ENCODE measurements at regions not wholly inside any gene's neighbourhood (a gene's known extent, or its start where the extent isn't known, plus 50 kb on each side); places are given as distances from the start of the nearest gene placed in this dataset.

DNA sequence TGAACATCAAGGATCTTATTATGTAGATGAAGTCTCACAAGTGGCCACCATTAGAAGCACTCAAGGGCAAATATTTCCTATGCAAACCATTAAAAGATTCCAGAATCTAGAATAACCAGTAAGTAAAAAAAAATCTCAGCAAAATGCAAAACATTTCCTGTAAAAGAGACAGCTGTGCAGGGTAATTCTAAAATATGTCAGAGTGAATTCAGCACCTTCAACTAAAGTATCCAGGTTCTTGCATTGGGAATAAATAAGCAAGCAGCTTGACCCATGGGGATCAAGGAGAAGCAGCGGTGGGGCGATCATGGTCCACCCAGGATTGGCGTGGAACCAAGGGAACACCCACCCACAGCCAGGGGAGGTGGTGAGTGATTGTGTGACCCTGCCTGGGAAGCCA is 2188.9 kb downstream of the PCDH7 start:
- no peaks in the 10 kb centered on the region for H3K9me3 ChIP-seq (ENCODE audit: control insufficient read depth, insufficient read depth, low read depth, low read length)
- no TSS peak for BruUV-seq (replicated peaks)
- POLR2A ChIA-PET, result no interaction called here
- no peaks in the 10 kb centered on the region for H3K27me3 ChIP-seq (ENCODE audit: control insufficient read depth, insufficient read depth, low read length)
- no peak for TF ChIP-seq TCF7L2 (IDR thresholded peaks at IDR 0.05; ENCODE audit: low read depth, low read length)
- TF ChIP-seq, protein P1, sequence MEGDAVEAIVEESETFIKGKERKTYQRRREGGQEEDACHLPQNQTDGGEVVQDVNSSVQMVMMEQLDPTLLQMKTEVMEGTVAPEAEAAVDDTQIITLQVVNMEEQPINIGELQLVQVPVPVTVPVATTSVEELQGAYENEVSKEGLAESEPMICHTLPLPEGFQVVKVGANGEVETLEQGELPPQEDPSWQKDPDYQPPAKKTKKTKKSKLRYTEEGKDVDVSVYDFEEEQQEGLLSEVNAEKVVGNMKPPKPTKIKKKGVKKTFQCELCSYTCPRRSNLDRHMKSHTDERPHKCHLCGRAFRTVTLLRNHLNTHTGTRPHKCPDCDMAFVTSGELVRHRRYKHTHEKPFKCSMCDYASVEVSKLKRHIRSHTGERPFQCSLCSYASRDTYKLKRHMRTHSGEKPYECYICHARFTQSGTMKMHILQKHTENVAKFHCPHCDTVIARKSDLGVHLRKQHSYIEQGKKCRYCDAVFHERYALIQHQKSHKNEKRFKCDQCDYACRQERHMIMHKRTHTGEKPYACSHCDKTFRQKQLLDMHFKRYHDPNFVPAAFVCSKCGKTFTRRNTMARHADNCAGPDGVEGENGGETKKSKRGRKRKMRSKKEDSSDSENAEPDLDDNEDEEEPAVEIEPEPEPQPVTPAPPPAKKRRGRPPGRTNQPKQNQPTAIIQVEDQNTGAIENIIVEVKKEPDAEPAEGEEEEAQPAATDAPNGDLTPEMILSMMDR (IDR thresholded peaks at IDR 0.05), result no peak
- no peaks in the 10 kb centered on the region for H3K36me3 ChIP-seq (ENCODE audit: control insufficient read depth, insufficient read depth, low read length)
- CTCF ChIA-PET, result no interaction called here
- H3K4me3 ChIP-seq (ENCODE audit: low read depth in 2 of 2, low read length in 2 of 2), result no peak overlapping the region
- intact Hi-C loops (cut with micrococcal nuclease; ENCODE audit: unreplicated experiment) (no loop called here), in situ Hi-C loops (cut with HindIII; ENCODE audit: low pct_unique_long_range_greater_than_20kb, low sequenced_read_pairs) (no loop called here)
- H3K27ac ChIP-seq (ENCODE audit: low read length), result no peak overlapping the region
- ATAC-seq (no peak), DNase-seq (ENCODE audit: low read depth, low spot score) (no peak)
- H3K4me1 ChIP-seq (ENCODE audit: control insufficient read depth, insufficient read depth, low read length), result no peaks in the 10 kb centered on the region

DNA sequence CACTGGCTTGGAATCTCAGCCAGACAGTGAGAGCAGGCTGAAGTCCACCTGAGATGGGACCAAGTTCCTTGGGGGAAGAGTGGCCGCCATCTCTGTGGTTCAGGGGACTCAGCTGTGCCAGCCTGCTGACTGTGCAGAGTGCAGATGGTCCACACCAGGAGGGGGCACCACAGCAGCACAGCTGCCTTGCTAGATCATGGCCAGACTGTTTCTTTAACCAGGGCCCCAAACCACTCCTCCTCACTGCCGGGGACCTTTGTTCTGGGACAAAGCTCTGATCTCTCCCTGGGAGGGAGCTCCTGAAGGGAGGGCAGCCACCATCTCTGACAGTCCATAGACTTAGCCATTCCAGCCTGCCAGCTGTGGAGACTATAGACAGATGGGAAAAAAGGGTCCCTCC is 2189.6 kb downstream of the PCDH7 start:
- no peaks in the 10 kb centered on the region for H3K27me3 ChIP-seq (ENCODE audit: control insufficient read depth, insufficient read depth, low read length)
- in situ Hi-C loops (cut with HindIII; ENCODE audit: low pct_unique_long_range_greater_than_20kb, low sequenced_read_pairs), result no loop called here
- no peaks in the 10 kb centered on the region for H3K36me3 ChIP-seq (ENCODE audit: control insufficient read depth, insufficient read depth, low read length)
- H3K9me3 ChIP-seq (ENCODE audit: control insufficient read depth, insufficient read depth, low read depth, low read length), result no peaks in the 10 kb centered on the region
- no peak overlapping the region for H3K4me3 ChIP-seq (ENCODE audit: low read depth in 2 of 2, low read length in 2 of 2)
- DNase-seq (ENCODE audit: low read depth, low spot score) (no peak), ATAC-seq (no peak)
- H3K27ac ChIP-seq (ENCODE audit: low read length), result no peak overlapping the region
- intact Hi-C loops (cut with micrococcal nuclease; ENCODE audit: unreplicated experiment), result no loop called here
- H3K4me1 ChIP-seq (ENCODE audit: control insufficient read depth, insufficient read depth, low read length), result no peaks in the 10 kb centered on the region
- BruUV-seq (replicated peaks), result no TSS peak
- TF ChIP-seq TCF7L2 (IDR thresholded peaks at IDR 0.05; ENCODE audit: low read depth, low read length) (no peak), POLR2AphosphoS5 (IDR thresholded peaks at IDR 0.05; ENCODE audit: low read depth, low read length) (no peak), SIN3A (IDR thresholded peaks at IDR 0.05; ENCODE audit: borderline replicate concordance, insufficient read depth, low read depth, low read length) (no peak)
- TF ChIP-seq, protein P2, sequence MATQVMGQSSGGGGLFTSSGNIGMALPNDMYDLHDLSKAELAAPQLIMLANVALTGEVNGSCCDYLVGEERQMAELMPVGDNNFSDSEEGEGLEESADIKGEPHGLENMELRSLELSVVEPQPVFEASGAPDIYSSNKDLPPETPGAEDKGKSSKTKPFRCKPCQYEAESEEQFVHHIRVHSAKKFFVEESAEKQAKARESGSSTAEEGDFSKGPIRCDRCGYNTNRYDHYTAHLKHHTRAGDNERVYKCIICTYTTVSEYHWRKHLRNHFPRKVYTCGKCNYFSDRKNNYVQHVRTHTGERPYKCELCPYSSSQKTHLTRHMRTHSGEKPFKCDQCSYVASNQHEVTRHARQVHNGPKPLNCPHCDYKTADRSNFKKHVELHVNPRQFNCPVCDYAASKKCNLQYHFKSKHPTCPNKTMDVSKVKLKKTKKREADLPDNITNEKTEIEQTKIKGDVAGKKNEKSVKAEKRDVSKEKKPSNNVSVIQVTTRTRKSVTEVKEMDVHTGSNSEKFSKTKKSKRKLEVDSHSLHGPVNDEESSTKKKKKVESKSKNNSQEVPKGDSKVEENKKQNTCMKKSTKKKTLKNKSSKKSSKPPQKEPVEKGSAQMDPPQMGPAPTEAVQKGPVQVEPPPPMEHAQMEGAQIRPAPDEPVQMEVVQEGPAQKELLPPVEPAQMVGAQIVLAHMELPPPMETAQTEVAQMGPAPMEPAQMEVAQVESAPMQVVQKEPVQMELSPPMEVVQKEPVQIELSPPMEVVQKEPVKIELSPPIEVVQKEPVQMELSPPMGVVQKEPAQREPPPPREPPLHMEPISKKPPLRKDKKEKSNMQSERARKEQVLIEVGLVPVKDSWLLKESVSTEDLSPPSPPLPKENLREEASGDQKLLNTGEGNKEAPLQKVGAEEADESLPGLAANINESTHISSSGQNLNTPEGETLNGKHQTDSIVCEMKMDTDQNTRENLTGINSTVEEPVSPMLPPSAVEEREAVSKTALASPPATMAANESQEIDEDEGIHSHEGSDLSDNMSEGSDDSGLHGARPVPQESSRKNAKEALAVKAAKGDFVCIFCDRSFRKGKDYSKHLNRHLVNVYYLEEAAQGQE (IDR thresholded peaks at IDR 0.05; ENCODE audit: insufficient read depth in 1 of 2, low read depth in 2 of 2, low read length in 1 of 2), result no peak
- TF ChIP-seq, protein P1 (IDR thresholded peaks at IDR 0.05), result no peak
- POLR2A ChIA-PET, result no interaction called here
- CTCF ChIA-PET, result no interaction called here

DNA sequence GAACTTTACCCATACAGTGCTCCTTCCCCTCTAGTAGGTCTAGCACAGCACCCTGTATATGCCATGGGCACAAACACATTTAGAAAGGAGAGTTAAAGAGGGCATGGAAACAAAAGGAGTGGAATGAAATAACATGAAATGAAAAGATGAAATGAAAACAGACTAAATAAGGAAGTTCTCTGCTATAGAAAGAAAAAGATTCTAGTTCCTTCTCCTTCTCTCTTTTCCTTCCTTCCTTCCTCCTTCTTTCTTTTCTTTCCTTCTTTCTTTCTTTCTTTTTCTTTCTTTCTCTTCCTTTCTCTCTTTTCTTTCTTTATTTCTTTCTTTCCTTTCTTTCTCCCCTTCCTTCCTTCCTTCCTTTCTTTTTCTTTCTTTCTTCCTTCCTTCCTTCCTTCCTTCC is 2197.4 kb downstream of the PCDH7 start:
- Histone ChIP-seq H3K36me3 (ENCODE audit: control insufficient read depth, insufficient read depth, low read length) (no peaks in the 10 kb centered on the region), H3K27ac (ENCODE audit: low read length) (no peak overlapping the region), H3K27me3 (ENCODE audit: control insufficient read depth, insufficient read depth, low read length) (no peaks in the 10 kb centered on the region), H3K4me1 (ENCODE audit: control insufficient read depth, insufficient read depth, low read length) (no peaks in the 10 kb centered on the region), H3K9me3 (ENCODE audit: control insufficient read depth, insufficient read depth, low read depth, low read length) (no peaks in the 10 kb centered on the region), H3K4me3 (ENCODE audit: low read depth in 2 of 2, low read length in 2 of 2) (no peak overlapping the region)
- no peak for ATAC-seq
- BruUV-seq (replicated peaks), result no TSS peak
- intact Hi-C loops (cut with micrococcal nuclease; ENCODE audit: unreplicated experiment) (no loop called here), in situ Hi-C loops (cut with HindIII; ENCODE audit: low pct_unique_long_range_greater_than_20kb, low sequenced_read_pairs) (no loop called here)
- CTCF ChIA-PET, result no interaction called here
- DNase-seq (ENCODE audit: low read depth, low spot score), result no peak
- TF ChIP-seq, protein P1 (IDR thresholded peaks at IDR 0.05), result no peak
- TF ChIP-seq, protein P2 (IDR thresholded peaks at IDR 0.05; ENCODE audit: insufficient read depth in 1 of 2, low read depth in 2 of 2, low read length in 1 of 2), result no peak
- POLR2A ChIA-PET, result no interaction called here

Measured in Panc1 (cell line).